NCI-H1105 treated with DMSO at 0.1 percent for 48 hours (cell line): ENCODE measurements at regions not wholly inside any gene's neighbourhood (a gene's known extent, or its start where the extent isn't known, plus 50 kb on each side); places are given as distances from the start of the nearest gene placed in this dataset.

Experiments
- DNase-seq: peaks from one replicate; lab custom pipeline; 2025; lab: John Stamatoyannopoulos, UW

DNA sequence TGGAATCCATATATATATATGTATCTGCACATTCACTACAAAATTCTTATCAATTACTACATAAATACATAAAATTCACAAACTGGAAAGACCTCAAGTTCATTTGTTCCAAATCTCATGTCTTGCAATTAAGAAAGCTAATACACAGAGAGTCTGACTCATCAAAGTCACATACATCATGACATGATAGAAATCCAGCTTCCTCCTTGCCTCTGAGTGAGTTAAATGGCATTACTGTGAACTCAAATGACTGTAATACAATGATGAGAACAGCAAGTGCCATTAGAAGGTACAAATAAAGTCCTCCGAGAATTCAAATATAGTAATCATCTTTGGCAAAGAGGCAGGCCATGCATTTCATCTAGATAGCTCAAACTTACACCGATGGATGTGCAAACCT is 55.1 kb upstream of the AGTR1 start:
- no peak for DNase-seq

DNA sequence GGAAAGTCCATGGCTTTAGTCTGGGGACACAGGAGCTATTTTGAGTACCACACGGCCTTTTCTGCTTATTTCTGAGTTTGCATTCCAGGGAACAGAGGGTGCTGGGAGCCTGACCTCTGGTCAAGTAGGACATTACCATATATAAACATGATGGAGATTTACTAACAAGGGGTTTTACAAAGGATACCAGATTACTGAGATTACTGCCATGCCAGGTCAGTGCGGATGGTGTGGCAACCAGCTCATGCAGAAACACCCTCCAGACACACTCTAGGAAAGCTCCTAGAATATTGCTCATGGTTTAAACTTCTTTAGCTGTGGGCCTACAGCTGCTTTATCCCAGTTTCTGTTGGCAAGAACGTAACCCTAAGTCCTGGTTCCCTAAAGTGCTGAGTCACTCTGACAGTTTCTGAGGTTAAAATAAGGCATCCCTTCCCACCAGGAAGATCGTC is 54.3 kb upstream of the AGTR1 start:
- no peak for DNase-seq

DNA sequence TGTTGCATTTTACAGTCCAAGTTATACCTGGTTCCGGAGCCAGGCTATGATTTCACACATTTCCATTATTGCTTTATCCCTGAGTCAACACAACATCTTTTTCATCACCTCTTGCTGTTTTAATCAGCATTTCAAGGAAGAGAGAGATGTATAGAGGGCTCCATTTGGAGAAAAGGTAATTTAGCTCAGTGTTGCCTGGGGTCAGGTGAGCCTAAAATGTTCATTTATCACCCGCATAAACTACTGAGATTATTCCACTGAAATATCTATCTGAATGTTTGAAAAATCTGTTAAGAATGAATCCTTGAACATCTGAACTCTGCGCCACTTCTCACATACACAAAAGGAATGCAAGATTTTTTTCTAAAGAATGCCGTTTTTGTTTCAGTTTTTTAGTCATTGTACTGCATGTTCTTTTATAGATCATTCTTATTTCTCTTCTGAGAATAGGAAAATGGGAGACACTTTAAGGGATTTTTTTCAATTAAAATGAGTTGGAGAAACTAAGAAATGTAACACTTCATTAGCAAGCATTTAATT is 51.5 kb upstream of the AGTR1 start:
- no peak for DNase-seq
